ENCODE measurements at regions not wholly inside any gene's neighbourhood (a gene's known extent, or its start where the extent isn't known, plus 50 kb on each side); places are given as distances from the start of the nearest gene placed in this dataset.

- POLR2A ChIA-PET = no interaction called here
- TF ChIP-seq ZNF561 (tag by site-specific recombination; IDR thresholded peaks at IDR 0.05; ENCODE audit: borderline replicate concordance) (no peak), ZNF677 (tag by site-specific recombination; IDR thresholded peaks at IDR 0.05) (no peak), ZIC2 (tag by site-specific recombination; IDR thresholded peaks at IDR 0.05) (peak; percentile 59)
- TF ChIP-seq, protein P1, sequence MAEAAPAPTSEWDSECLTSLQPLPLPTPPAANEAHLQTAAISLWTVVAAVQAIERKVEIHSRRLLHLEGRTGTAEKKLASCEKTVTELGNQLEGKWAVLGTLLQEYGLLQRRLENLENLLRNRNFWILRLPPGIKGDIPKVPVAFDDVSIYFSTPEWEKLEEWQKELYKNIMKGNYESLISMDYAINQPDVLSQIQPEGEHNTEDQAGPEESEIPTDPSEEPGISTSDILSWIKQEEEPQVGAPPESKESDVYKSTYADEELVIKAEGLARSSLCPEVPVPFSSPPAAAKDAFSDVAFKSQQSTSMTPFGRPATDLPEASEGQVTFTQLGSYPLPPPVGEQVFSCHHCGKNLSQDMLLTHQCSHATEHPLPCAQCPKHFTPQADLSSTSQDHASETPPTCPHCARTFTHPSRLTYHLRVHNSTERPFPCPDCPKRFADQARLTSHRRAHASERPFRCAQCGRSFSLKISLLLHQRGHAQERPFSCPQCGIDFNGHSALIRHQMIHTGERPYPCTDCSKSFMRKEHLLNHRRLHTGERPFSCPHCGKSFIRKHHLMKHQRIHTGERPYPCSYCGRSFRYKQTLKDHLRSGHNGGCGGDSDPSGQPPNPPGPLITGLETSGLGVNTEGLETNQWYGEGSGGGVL (tag by site-specific recombination; IDR thresholded peaks at IDR 0.05) = peak; percentile 38; the same call in 1 of the 2 replicates
- no peaks in the 10 kb centered on the region for H3K9me3 ChIP-seq (ENCODE audit: control insufficient read depth, insufficient read depth, low read depth, low read length)
Measured at GRCh38 chr15:77768521-77769078, 135.9 kb upstream of the LINGO1 start.

GRCh38 chr15:77768107-77768506 is 135.4 kb upstream of the LINGO1 start:
- CTCF ChIA-PET = interaction anchor here (0.6 to 0.8 kb wide), 3 partner anchors 16 to 658 kb away, joined by 3 read pairs; no protein-coding TSS in a partner anchor
- Histone ChIP-seq H3K4me3 (ENCODE audit: low read depth, low read length) (no peak overlapping the region), H3K27ac (ENCODE audit: extremely low read depth, low read depth, low read length) (no peak overlapping the region), H3K4me1 (ENCODE audit: control insufficient read depth, insufficient read depth, low read length) (no peaks in the 10 kb centered on the region), H3K36me3 (ENCODE audit: control insufficient read depth in 2 of 2, insufficient read depth in 1 of 2, low read length in 2 of 2) (no peaks in the 10 kb centered on the region), H3K9me3 (ENCODE audit: control insufficient read depth, insufficient read depth, low read depth, low read length) (no peaks in the 10 kb centered on the region)
- TF ChIP-seq GLIS2 (tag by site-specific recombination; IDR thresholded peaks at IDR 0.05) (no peak), ZNF701 (tag by site-specific recombination; IDR thresholded peaks at IDR 0.05) (no peak), ZBTB17 (tag by site-specific recombination; IDR thresholded peaks at IDR 0.05) (no peak), ZNF48 (tag by site-specific recombination; IDR thresholded peaks at IDR 0.05) (no peak), ZNF837 (tag by site-specific recombination; IDR thresholded peaks at IDR 0.05) (no peak), IKZF3 (tag by site-specific recombination; IDR thresholded peaks at IDR 0.05) (no peak), YY1 (tag by site-specific recombination; IDR thresholded peaks at IDR 0.05) (no peak), YY2 (tag by site-specific recombination; IDR thresholded peaks at IDR 0.05) (no peak), ZNF561 (tag by site-specific recombination; IDR thresholded peaks at IDR 0.05; ENCODE audit: borderline replicate concordance) (no peak)
- TF ChIP-seq, protein P2, sequence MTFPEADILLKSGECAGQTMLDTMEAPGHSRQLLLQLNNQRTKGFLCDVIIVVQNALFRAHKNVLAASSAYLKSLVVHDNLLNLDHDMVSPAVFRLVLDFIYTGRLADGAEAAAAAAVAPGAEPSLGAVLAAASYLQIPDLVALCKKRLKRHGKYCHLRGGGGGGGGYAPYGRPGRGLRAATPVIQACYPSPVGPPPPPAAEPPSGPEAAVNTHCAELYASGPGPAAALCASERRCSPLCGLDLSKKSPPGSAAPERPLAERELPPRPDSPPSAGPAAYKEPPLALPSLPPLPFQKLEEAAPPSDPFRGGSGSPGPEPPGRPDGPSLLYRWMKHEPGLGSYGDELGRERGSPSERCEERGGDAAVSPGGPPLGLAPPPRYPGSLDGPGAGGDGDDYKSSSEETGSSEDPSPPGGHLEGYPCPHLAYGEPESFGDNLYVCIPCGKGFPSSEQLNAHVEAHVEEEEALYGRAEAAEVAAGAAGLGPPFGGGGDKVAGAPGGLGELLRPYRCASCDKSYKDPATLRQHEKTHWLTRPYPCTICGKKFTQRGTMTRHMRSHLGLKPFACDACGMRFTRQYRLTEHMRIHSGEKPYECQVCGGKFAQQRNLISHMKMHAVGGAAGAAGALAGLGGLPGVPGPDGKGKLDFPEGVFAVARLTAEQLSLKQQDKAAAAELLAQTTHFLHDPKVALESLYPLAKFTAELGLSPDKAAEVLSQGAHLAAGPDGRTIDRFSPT (tag by site-specific recombination; IDR thresholded peaks at IDR 0.05) = no peak
- POLR2A ChIA-PET = no interaction called here

More at GRCh38 chr15:77768521-77769078, 135.9 kb upstream of the LINGO1 start:
- no peak overlapping the region for H3K27ac ChIP-seq (ENCODE audit: extremely low read depth, low read depth, low read length)
- H3K4me1 ChIP-seq (ENCODE audit: control insufficient read depth, insufficient read depth, low read length) = no peaks in the 10 kb centered on the region
- CTCF ChIA-PET = interaction anchor here (0.6 to 0.8 kb wide), 4 partner anchors 16 to 659 kb away, joined by 3 read pairs; no protein-coding TSS in a partner anchor
- H3K36me3 ChIP-seq (ENCODE audit: control insufficient read depth in 2 of 2, insufficient read depth in 1 of 2, low read length in 2 of 2) = no peaks in the 10 kb centered on the region
- no peak overlapping the region for H3K4me3 ChIP-seq (ENCODE audit: low read depth, low read length)

DNA sequence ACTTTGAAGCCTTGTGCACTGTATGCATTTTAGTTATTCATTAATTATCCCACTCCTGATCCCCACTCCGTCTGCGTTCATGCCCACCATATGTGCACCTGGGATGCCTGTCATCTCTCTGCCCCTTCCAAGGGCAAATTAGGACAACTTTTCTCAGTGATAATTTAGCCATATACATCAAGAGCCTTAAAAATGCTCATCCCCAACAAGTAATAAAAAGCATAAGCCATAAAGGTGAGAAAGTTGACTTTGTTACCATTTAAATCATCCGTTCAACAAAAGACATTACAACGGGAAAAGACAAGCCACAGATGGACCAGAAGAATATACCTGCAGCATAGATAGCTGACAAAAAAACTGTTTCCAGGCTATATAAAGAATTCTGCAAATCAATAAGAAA is 131.4 kb upstream of the LINGO1 start:
- Histone ChIP-seq H3K27ac (ENCODE audit: extremely low read depth, low read depth, low read length) (no peak overlapping the region), H3K36me3 (ENCODE audit: control insufficient read depth in 2 of 2, insufficient read depth in 1 of 2, low read length in 2 of 2) (no peaks in the 10 kb centered on the region), H3K4me1 (ENCODE audit: control insufficient read depth, insufficient read depth, low read length) (no peaks in the 10 kb centered on the region), H3K9me3 (ENCODE audit: control insufficient read depth, insufficient read depth, low read depth, low read length) (no peaks in the 10 kb centered on the region), H3K4me3 (ENCODE audit: low read depth, low read length) (no peak overlapping the region)
- ChIA-PET CTCF (interaction anchor here (1.1 kb wide), 1 partner anchor 103 kb away, joined by 5 read pairs; no protein-coding TSS in a partner anchor), POLR2A (no interaction called here)
- peak; percentile 97 for TF ChIP-seq ZNF214 (tag by site-specific recombination; IDR thresholded peaks at IDR 0.05; ENCODE audit: borderline replicate concordance)
- TF ChIP-seq, protein P3, sequence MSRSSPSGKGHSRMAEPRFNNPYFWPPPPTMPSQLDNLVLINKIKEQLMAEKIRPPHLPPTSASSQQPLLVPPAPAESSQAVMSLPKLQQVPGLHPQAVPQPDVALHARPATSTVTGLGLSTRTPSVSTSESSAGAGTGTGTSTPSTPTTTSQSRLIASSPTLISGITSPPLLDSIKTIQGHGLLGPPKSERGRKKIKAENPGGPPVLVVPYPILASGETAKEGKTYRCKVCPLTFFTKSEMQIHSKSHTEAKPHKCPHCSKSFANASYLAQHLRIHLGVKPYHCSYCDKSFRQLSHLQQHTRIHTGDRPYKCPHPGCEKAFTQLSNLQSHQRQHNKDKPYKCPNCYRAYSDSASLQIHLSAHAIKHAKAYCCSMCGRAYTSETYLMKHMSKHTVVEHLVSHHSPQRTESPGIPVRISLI (tag by site-specific recombination; IDR thresholded peaks at IDR 0.05) = no peak

All from HEK293 (cell line).